ENCODE measurements at regions not wholly inside any gene's neighbourhood (a gene's known extent, or its start where the extent isn't known, plus 50 kb on each side); places are given as distances from the start of the nearest gene placed in this dataset.

- DNase-seq (ENCODE audit: extremely low read depth in 1 of 2, low read depth in 1 of 2), result no peak
Measured at GRCh38 chr4:63644396-63644795, 764.9 kb downstream of the TECRL start.

GRCh38 chr4:63637270-63637669, 772.0 kb downstream of the TECRL start:
- no peak for DNase-seq (ENCODE audit: extremely low read depth in 1 of 2, low read depth in 1 of 2)

GRCh38 chr4:63632858-63633257, 776.4 kb downstream of the TECRL start:
- DNase-seq (ENCODE audit: extremely low read depth in 1 of 2, low read depth in 1 of 2), result no peak

- no peak for DNase-seq (ENCODE audit: extremely low read depth in 1 of 2, low read depth in 1 of 2)
Measured at GRCh38 chr4:63620271-63620670, 789.0 kb downstream of the TECRL start.

GRCh38 chr4:63619771-63620170, 789.5 kb downstream of the TECRL start:
- no peak for DNase-seq (ENCODE audit: extremely low read depth in 1 of 2, low read depth in 1 of 2)

- no peak for DNase-seq (ENCODE audit: extremely low read depth in 1 of 2, low read depth in 1 of 2)
Measured at GRCh38 chr4:63618883-63619718, 790.1 kb downstream of the TECRL start.

- DNase-seq (ENCODE audit: extremely low read depth in 1 of 2, low read depth in 1 of 2), result no peak
Measured at GRCh38 chr4:63607169-63607872, 801.9 kb downstream of the TECRL start.

GRCh38 chr4:63589796-63590195, 819.5 kb downstream of the TECRL start:
- DNase-seq (ENCODE audit: extremely low read depth in 1 of 2, low read depth in 1 of 2), result no peak

- DNase-seq (ENCODE audit: extremely low read depth in 1 of 2, low read depth in 1 of 2), result no peak
Measured at GRCh38 chr4:63583561-63583960, 825.7 kb downstream of the TECRL start.

GRCh38 chr4:63583007-63583406, 826.2 kb downstream of the TECRL start:
- no peak for DNase-seq (ENCODE audit: extremely low read depth in 1 of 2, low read depth in 1 of 2)

- no peak for DNase-seq (ENCODE audit: extremely low read depth in 1 of 2, low read depth in 1 of 2)
Measured at GRCh38 chr4:63580796-63581475, 828.3 kb downstream of the TECRL start.

GRCh38 chr4:63578383-63578782, 830.9 kb downstream of the TECRL start:
- no peak for DNase-seq (ENCODE audit: extremely low read depth in 1 of 2, low read depth in 1 of 2)

- DNase-seq (ENCODE audit: extremely low read depth in 1 of 2, low read depth in 1 of 2), result no peak
Measured at GRCh38 chr4:63566658-63567057, 842.6 kb downstream of the TECRL start.

GRCh38 chr4:63563288-63564014, 845.8 kb downstream of the TECRL start:
- DNase-seq (ENCODE audit: extremely low read depth in 1 of 2, low read depth in 1 of 2), result no peak

- DNase-seq (ENCODE audit: extremely low read depth in 1 of 2, low read depth in 1 of 2), result no peak
Measured at GRCh38 chr4:63558709-63559108, 850.5 kb downstream of the TECRL start.

GRCh38 chr4:63556332-63556731, 852.9 kb downstream of the TECRL start:
- no peak for DNase-seq (ENCODE audit: extremely low read depth in 1 of 2, low read depth in 1 of 2)

GRCh38 chr4:63553123-63553522, 856.1 kb downstream of the TECRL start:
- no peak for DNase-seq (ENCODE audit: extremely low read depth in 1 of 2, low read depth in 1 of 2)

GRCh38 chr4:63541828-63542227, 867.4 kb downstream of the TECRL start:
- no peak for DNase-seq (ENCODE audit: extremely low read depth in 1 of 2, low read depth in 1 of 2)

GRCh38 chr4:63529581-63530337, 879.5 kb downstream of the TECRL start:
- DNase-seq (ENCODE audit: extremely low read depth in 1 of 2, low read depth in 1 of 2), result no peak

- no peak for DNase-seq (ENCODE audit: extremely low read depth in 1 of 2, low read depth in 1 of 2)
Measured at GRCh38 chr4:63528256-63528991, 880.8 kb downstream of the TECRL start.

Measured in stimulated activated CD8-positive, alpha-beta memory T cell treated with anti-CD3 and anti-CD28 coated beads, Interleukin-7, amount 100 ng/mL, for 48 hours (primary cell).